H9 (cell line): ENCODE measurements at regions not wholly inside any gene's neighbourhood (a gene's known extent, or its start where the extent isn't known, plus 50 kb on each side); places are given as distances from the start of the nearest gene placed in this dataset.

Experiments used
- DNase-seq: peaks from one replicate; pipeline ENCODE4 v3.0.0-alpha.2; 2017
- H2AFZ ChIP-seq: one replicate; pipeline ENCODE4 v1.6.1; 2013; ENCODE audit warnings: mild to moderate bottlenecking, low read length, control low read depth, moderate library complexity
- H2AK5ac ChIP-seq: 2 replicates; pipeline ENCODE4 v1.6.1; 2013; ENCODE audit warnings: low read length, control low read depth, mixed read lengths; ENCODE audit not compliant: insufficient read length
- H2BK120ac ChIP-seq: one replicate; pipeline ENCODE4 v1.6.1; 2013; ENCODE audit warnings: low read depth, mild to moderate bottlenecking, low read length, control low read depth, inconsistent platforms; ENCODE audit not compliant: poor library complexity, severe bottlenecking
- H2BK12ac ChIP-seq: 2 replicates; pipeline ENCODE4 v1.6.1; 2013; ENCODE audit warnings: low read length, control low read depth, mixed read lengths, low read depth; ENCODE audit not compliant: insufficient read length
- H2BK15ac ChIP-seq: 2 replicates; pipeline ENCODE4 v1.6.1; 2013; ENCODE audit warnings: low read depth, low read length, control low read depth
- H2BK20ac ChIP-seq: one replicate; pipeline ENCODE4 v1.6.1; 2013; ENCODE audit warnings: low read depth, mild to moderate bottlenecking, low read length, control low read depth, inconsistent platforms; ENCODE audit not compliant: poor library complexity, severe bottlenecking
- H2BK5ac ChIP-seq: 2 replicates; pipeline ENCODE4 v1.6.1; 2013; ENCODE audit warnings: low read length, control low read depth, mixed read lengths; ENCODE audit not compliant: insufficient read length
- H3K14ac ChIP-seq: 2 replicates; pipeline ENCODE4 v1.6.1; 2013; ENCODE audit warnings: low read length, control low read depth; ENCODE audit not compliant: insufficient read depth
- H3K18ac ChIP-seq: 2 replicates; pipeline ENCODE4 v1.6.1; 2013; ENCODE audit warnings: low read depth, mild to moderate bottlenecking, mixed read lengths, low read length, control low read depth; ENCODE audit not compliant: insufficient read length
- H3K23ac ChIP-seq: 2 replicates; pipeline ENCODE4 v1.6.1; 2013; ENCODE audit warnings: low read length, control low read depth, mixed read lengths, low read depth; ENCODE audit not compliant: insufficient read length
- H3K23me2 ChIP-seq: 2 replicates; pipeline ENCODE4 v1.6.1; 2013; ENCODE audit warnings: low read depth, mild to moderate bottlenecking, mixed read lengths, low read length, control low read depth; ENCODE audit not compliant: insufficient read length, poor library complexity, severe bottlenecking
- H3K27ac ChIP-seq: 2 replicates; pipeline ENCODE4 v1.5.1; 2013; ENCODE audit warnings: low read length, control low read depth, mixed read lengths, low read depth; ENCODE audit not compliant: insufficient read length
- H3K27me3 ChIP-seq: 2 replicates; pipeline ENCODE4 v1.6.1; 2013; ENCODE audit warnings: low read length, control low read depth, inconsistent platforms; ENCODE audit not compliant: insufficient read depth
- H3K4ac ChIP-seq: 2 replicates; pipeline ENCODE4 v1.6.1; 2013; ENCODE audit warnings: low read depth, mild to moderate bottlenecking, control low read depth, inconsistent platforms, low read length, moderate library complexity
- H3K4me1 ChIP-seq: 2 replicates; pipeline ENCODE4 v1.6.1; 2013; ENCODE audit warnings: low read length, control low read depth, inconsistent platforms; ENCODE audit not compliant: insufficient read depth
- H3K4me2 ChIP-seq: 2 replicates; pipeline ENCODE4 v1.6.1; 2013; ENCODE audit warnings: low read length, control low read depth, mixed read lengths; ENCODE audit not compliant: insufficient read length, insufficient read depth
- H3K56ac ChIP-seq: 2 replicates; pipeline ENCODE4 v1.6.1; 2013; ENCODE audit warnings: low read depth, mild to moderate bottlenecking, mixed read lengths, low read length, control low read depth; ENCODE audit not compliant: insufficient read length
- H3K79me1 ChIP-seq: 2 replicates; pipeline ENCODE4 v1.6.1; 2013; ENCODE audit warnings: low read depth, mild to moderate bottlenecking, moderate library complexity, low read length, control low read depth, inconsistent platforms; ENCODE audit not compliant: insufficient read depth, poor library complexity, severe bottlenecking
- H3K79me2 ChIP-seq: 2 replicates; pipeline ENCODE4 v1.6.1; 2013; ENCODE audit warnings: low read length, control low read depth, inconsistent platforms; ENCODE audit not compliant: insufficient read depth
- H3K9ac ChIP-seq: 2 replicates; pipeline ENCODE4 v1.6.1; 2013; ENCODE audit warnings: low read length, control low read depth, mixed read lengths; ENCODE audit not compliant: insufficient read length; ENCODE audit errors: extremely low read depth
- H3K9me3 ChIP-seq: one replicate; pipeline ENCODE4 v1.6.1; 2013; ENCODE audit warnings: low read depth, low read length, inconsistent platforms; ENCODE audit not compliant: control insufficient read depth
- H3T11ph ChIP-seq: one replicate; pipeline ENCODE4 v1.6.1; 2013; ENCODE audit warnings: mild to moderate bottlenecking, low read length, control low read depth, inconsistent platforms
- H4K20me1 ChIP-seq: one replicate; pipeline ENCODE4 v1.6.1; 2013; ENCODE audit not compliant: control insufficient read depth, insufficient read length, insufficient read depth
- H4K5ac ChIP-seq: 2 replicates; pipeline ENCODE4 v1.6.1; 2013; ENCODE audit warnings: low read depth, mild to moderate bottlenecking, mixed read lengths, low read length, control low read depth; ENCODE audit not compliant: insufficient read length
- H4K8ac ChIP-seq: replicated peaks from 2 replicates; pipeline ENCODE4 v1.6.1; 2013; ENCODE audit warnings: low read length, control low read depth, mixed read lengths, low read depth; ENCODE audit not compliant: insufficient read length
- H4K91ac ChIP-seq: 2 replicates; pipeline ENCODE4 v1.6.1; 2013; ENCODE audit warnings: low read depth, mild to moderate bottlenecking, moderate library complexity, mixed read lengths, low read length, control low read depth; ENCODE audit not compliant: insufficient read length
- H3K27ac Mint-ChIP-seq, 3 experiments: 2 replicates in 2 of 3; 3 replicates in 1 of 3; pipeline ENCODE4 v1.8.0; 2020 to 2021; ENCODE audit warnings: mixed read lengths in 3 of 3, mild to moderate bottlenecking in 1 of 3, moderate library complexity in 1 of 3
- H3K27me3 Mint-ChIP-seq: 2 replicates; pipeline ENCODE4 v1.8.0; 2021; ENCODE audit warnings: low read depth, mild to moderate bottlenecking, moderate library complexity, mixed read lengths
- H3K36me3 Mint-ChIP-seq, 3 experiments: 2 replicates in 2 of 3; 3 replicates in 1 of 3; pipeline ENCODE4 v1.8.0; 2020 to 2021; ENCODE audit warnings: low read depth in 3 of 3, mixed read lengths in 3 of 3; ENCODE audit not compliant: insufficient read depth in 1 of 3
- H3K4me1 Mint-ChIP-seq, 2 experiments: 2 replicates each; pipeline ENCODE4 v1.8.0; 2020; ENCODE audit warnings: mixed read lengths in 2 of 2
- H3K4me3 Mint-ChIP-seq, 2 experiments: 2 replicates in 1 of 2; 3 replicates in 1 of 2; pipeline ENCODE4 v1.8.0; 2020 to 2021; ENCODE audit warnings: mild to moderate bottlenecking in 2 of 2, mixed read lengths in 2 of 2, moderate library complexity in 1 of 2
- H3K9me3 Mint-ChIP-seq, 2 experiments: 2 replicates in 1 of 2; 3 replicates in 1 of 2; pipeline ENCODE4 v1.8.0; 2020; ENCODE audit warnings: mild to moderate bottlenecking in 2 of 2, mixed read lengths in 2 of 2, moderate library complexity in 1 of 2
- TF ChIP-seq, protein P1 (sequence below): fragments of 200-600 bp; sonication (generic); conservative IDR thresholded peaks from 3 replicates; pipeline ENCODE4 v1.8.0; 2021; ENCODE audit warnings: antibody characterized with exemption, mild to moderate bottlenecking

DNA sequence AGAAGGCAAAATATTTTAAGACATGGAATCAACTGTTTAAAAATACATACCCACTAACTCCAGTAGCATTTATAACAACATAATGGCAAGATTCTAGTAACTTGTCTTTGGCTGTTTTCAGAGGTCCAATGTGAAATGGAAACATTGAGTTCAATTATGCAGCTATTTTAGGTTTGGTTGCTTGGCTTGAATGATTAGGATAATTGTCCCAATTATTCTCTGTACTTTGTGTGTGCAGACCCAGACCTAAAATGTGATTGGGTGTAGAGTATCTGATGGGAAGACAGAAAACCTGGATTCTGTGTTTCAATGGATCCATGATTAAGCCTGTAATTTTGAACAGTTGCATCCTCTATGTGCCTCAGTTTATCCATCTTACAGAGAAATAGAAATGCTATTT is 392.7 kb upstream of the NFE2L3 start:
- Histone ChIP-seq H2BK5ac (no peak overlapping the region), H3K14ac (no peak overlapping the region), H4K20me1 (no peaks in the 10 kb centered on the region), H3K79me2 (no peaks in the 10 kb centered on the region), H2AFZ (no peak overlapping the region), H2BK15ac (no peak overlapping the region), H3K23ac (no peak overlapping the region), H3K4me1 (no peaks in the 10 kb centered on the region; the same call in 1 of the 2 replicates), H3K9ac (no peak overlapping the region), H3K56ac (no peak overlapping the region), H3K79me1 (no peaks in the 10 kb centered on the region), H3K4ac (no peak overlapping the region), H4K5ac (no peak overlapping the region), H3K18ac (no peak overlapping the region), H3K9me3 (no peaks in the 10 kb centered on the region), H3K4me2 (no peak overlapping the region), H2BK120ac (no peak overlapping the region), H3K27me3 (no peaks in the 10 kb centered on the region), H3K23me2 (no peaks in the 10 kb centered on the region), H2BK12ac (no peak overlapping the region), H4K8ac (no peak overlapping the region), H3T11ph (no peak overlapping the region), H2AK5ac (no peak overlapping the region), H4K91ac (no peak overlapping the region), H3K27ac (no peak overlapping the region), H2BK20ac (no peak overlapping the region)
- H3K27ac Mint-ChIP-seq = peak overlapping the region in 1 of 3 experiments; percentile 95; a peak in 3 of 7 replicates
- TF ChIP-seq, protein P1, sequence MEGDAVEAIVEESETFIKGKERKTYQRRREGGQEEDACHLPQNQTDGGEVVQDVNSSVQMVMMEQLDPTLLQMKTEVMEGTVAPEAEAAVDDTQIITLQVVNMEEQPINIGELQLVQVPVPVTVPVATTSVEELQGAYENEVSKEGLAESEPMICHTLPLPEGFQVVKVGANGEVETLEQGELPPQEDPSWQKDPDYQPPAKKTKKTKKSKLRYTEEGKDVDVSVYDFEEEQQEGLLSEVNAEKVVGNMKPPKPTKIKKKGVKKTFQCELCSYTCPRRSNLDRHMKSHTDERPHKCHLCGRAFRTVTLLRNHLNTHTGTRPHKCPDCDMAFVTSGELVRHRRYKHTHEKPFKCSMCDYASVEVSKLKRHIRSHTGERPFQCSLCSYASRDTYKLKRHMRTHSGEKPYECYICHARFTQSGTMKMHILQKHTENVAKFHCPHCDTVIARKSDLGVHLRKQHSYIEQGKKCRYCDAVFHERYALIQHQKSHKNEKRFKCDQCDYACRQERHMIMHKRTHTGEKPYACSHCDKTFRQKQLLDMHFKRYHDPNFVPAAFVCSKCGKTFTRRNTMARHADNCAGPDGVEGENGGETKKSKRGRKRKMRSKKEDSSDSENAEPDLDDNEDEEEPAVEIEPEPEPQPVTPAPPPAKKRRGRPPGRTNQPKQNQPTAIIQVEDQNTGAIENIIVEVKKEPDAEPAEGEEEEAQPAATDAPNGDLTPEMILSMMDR = no peak
- no peak overlapping the region for H3K4me3 Mint-ChIP-seq
- no peaks in the 10 kb centered on the region; the same call in 1 of the 2 replicates for H3K27me3 Mint-ChIP-seq
- peaks cover 17 to 19% of the 10 kb centered on the region in 2 experiments for H3K4me1 Mint-ChIP-seq
- H3K36me3 Mint-ChIP-seq = peaks cover 0 to 4% (median 3%) of the 10 kb centered on the region in 3 experiments; a peak in 3 of 7 replicates
- DNase-seq = no peak
- peaks cover 0 to 1% of the 10 kb centered on the region in 2 experiments; a peak in 2 of 5 replicates for H3K9me3 Mint-ChIP-seq
